K562 (cell line): ENCODE measurements at regions not wholly inside any gene's neighbourhood (a gene's known extent, or its start where the extent isn't known, plus 50 kb on each side); places are given as distances from the start of the nearest gene placed in this dataset.

Source experiments
- CTBP1 ChIP-seq: fragments of 450-650 bp; IDR thresholded peaks from 2 replicates; pipeline ENCODE4 v1.6.1; 2016; ENCODE audit warnings: borderline replicate concordance
- FOXJ3 ChIP-seq: sonication (generic); formaldehyde crosslinking; IDR thresholded peaks from 2 replicates; pipeline ENCODE4 v1.4.0; 2020; ENCODE audit warnings: mild to moderate bottlenecking, missing genetic modification reagents
- FOXK2 ChIP-seq, 2 experiments: fragments of 450-650 bp; IDR thresholded peaks in 1 of 2; conservative IDR thresholded peaks in 1 of 2; 2 replicates each; pipeline ENCODE4 v1.6.1; 2016; ENCODE audit warnings: low read depth in 2 of 2, mild to moderate bottlenecking in 1 of 2
- TOE1 ChIP-seq, 2 experiments: fragments of 450-650 bp in 1 of 2; sonication (generic) in 1 of 2; formaldehyde crosslinking in 1 of 2; IDR thresholded peaks; 2 replicates each; pipeline versions ENCODE4 v1.7.1 to v1.8.0; 2016 to 2022; ENCODE audit warnings: borderline replicate concordance in 2 of 2, mild to moderate bottlenecking in 2 of 2, antibody characterized with exemption in 1 of 2, inconsistent platforms in 1 of 2, low read depth in 1 of 2, missing genetic modification reagents in 1 of 2, moderate library complexity in 1 of 2
- TF ChIP-seq, protein P1 (sequence below): fragments of 450-650 bp; IDR thresholded peaks from 2 replicates; pipeline ENCODE4 v1.6.1; 2016; ENCODE audit warnings: low read depth
- TF ChIP-seq, protein P2 (sequence below), 2 experiments: IDR thresholded peaks; 2 replicates each; pipeline ENCODE4 v1.6.1; 2011; ENCODE audit warnings: borderline replicate concordance in 1 of 2, control low read depth in 1 of 2, low read depth in 1 of 2, low read length in 1 of 2, mild to moderate bottlenecking in 1 of 2, mixed read lengths in 1 of 2, moderate library complexity in 1 of 2; ENCODE audit not compliant: insufficient read depth in 1 of 2, insufficient read length in 1 of 2, poor library complexity in 1 of 2, severe bottlenecking in 1 of 2; ENCODE audit errors: extremely low read depth in 1 of 2
- TF ChIP-seq, protein P3 (sequence below): sonication (generic); formaldehyde crosslinking; IDR thresholded peaks from 2 replicates; pipeline ENCODE4 v1.8.0; 2022; ENCODE audit warnings: missing genetic modification reagents, mild to moderate bottlenecking, moderate library complexity, borderline replicate concordance

- TF ChIP-seq, protein P1, sequence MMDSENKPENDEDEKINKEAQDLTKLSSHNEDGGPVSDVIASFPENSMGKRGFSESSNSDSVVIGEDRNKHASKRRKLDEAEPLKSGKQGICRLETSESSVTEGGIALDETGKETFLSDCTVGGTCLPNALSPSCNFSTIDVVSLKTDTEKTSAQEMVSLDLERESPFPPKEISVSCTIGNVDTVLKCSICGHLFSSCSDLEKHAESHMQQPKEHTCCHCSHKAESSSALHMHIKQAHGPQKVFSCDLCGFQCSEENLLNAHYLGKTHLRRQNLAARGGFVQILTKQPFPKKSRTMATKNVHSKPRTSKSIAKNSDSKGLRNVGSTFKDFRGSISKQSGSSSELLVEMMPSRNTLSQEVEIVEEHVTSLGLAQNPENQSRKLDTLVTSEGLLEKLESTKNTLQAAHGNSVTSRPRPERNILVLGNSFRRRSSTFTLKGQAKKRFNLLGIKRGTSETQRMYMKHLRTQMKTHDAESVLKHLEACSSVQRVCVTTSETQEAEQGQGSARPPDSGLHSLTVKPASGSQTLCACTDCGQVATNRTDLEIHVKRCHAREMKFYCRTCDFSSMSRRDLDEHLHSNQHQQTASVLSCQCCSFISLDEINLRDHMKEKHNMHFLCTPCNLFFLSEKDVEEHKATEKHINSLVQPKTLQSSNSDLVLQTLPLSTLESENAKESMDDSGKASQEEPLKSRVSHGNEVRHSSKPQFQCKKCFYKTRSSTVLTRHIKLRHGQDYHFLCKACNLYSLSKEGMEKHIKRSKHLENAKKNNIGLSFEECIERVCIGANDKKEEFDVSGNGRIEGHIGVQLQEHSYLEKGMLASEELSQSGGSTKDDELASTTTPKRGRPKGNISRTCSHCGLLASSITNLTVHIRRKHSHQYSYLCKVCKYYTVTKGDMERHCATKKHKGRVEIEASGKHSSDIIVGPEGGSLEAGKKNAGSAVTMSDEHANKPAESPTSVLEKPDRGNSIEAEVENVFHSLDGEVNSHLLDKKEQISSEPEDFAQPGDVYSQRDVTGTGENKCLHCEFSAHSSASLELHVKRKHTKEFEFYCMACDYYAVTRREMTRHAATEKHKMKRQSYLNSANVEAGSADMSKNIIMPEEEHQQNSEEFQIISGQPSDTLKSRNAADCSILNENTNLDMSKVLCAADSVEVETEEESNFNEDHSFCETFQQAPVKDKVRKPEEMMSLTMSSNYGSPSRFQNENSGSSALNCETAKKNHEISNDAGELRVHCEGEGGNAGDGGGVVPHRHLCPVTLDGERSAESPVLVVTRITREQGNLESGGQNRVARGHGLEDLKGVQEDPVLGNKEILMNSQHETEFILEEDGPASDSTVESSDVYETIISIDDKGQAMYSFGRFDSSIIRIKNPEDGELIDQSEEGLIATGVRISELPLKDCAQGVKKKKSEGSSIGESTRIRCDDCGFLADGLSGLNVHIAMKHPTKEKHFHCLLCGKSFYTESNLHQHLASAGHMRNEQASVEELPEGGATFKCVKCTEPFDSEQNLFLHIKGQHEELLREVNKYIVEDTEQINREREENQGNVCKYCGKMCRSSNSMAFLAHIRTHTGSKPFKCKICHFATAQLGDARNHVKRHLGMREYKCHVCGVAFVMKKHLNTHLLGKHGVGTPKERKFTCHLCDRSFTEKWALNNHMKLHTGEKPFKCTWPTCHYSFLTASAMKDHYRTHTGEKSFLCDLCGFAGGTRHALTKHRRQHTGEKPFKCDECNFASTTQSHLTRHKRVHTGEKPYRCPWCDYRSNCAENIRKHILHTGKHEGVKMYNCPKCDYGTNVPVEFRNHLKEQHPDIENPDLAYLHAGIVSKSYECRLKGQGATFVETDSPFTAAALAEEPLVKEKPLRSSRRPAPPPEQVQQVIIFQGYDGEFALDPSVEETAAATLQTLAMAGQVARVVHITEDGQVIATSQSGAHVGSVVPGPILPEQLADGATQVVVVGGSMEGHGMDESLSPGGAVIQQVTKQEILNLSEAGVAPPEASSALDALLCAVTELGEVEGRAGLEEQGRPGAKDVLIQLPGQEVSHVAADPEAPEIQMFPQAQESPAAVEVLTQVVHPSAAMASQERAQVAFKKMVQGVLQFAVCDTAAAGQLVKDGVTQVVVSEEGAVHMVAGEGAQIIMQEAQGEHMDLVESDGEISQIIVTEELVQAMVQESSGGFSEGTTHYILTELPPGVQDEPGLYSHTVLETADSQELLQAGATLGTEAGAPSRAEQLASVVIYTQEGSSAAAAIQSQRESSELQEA = no peak
- TF ChIP-seq FOXJ3 (no peak), CTBP1 (no peak), FOXK2 (conservative IDR thresholded peaks at IDR 0.05 in 1 of 2, IDR thresholded peaks at IDR 0.05 in 1 of 2; ENCODE audit: low read depth in 2 of 2) (no peak), TOE1 (IDR thresholded peaks at IDR 0.05; ENCODE audit: borderline replicate concordance) (no peak), TOE1 (CRISPR knock-in tag; IDR thresholded peaks at IDR 0.05; ENCODE audit: borderline replicate concordance, low read depth) (no peak)
- TF ChIP-seq, protein P2, sequence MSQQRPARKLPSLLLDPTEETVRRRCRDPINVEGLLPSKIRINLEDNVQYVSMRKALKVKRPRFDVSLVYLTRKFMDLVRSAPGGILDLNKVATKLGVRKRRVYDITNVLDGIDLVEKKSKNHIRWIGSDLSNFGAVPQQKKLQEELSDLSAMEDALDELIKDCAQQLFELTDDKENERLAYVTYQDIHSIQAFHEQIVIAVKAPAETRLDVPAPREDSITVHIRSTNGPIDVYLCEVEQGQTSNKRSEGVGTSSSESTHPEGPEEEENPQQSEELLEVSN (IDR thresholded peaks at IDR 0.05; ENCODE audit: borderline replicate concordance in 1 of 2, extremely low read depth in 1 of 2, insufficient read depth in 1 of 2, insufficient read length in 1 of 2, low read depth in 1 of 2, low read length in 1 of 2, poor library complexity in 1 of 2, severe bottlenecking in 1 of 2) = no peak
- TF ChIP-seq, protein P3, sequence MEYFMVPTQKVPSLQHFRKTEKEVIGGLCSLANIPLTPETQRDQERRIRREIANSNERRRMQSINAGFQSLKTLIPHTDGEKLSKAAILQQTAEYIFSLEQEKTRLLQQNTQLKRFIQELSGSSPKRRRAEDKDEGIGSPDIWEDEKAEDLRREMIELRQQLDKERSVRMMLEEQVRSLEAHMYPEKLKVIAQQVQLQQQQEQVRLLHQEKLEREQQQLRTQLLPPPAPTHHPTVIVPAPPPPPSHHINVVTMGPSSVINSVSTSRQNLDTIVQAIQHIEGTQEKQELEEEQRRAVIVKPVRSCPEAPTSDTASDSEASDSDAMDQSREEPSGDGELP = no peak
Measured at GRCh38 chr22:47372596-47373385, 610.3 kb downstream of the TBC1D22A start (continued).
